ENCODE measurements at regions not wholly inside any gene's neighbourhood (a gene's known extent, or its start where the extent isn't known, plus 50 kb on each side); places are given as distances from the start of the nearest gene placed in this dataset.

DNA sequence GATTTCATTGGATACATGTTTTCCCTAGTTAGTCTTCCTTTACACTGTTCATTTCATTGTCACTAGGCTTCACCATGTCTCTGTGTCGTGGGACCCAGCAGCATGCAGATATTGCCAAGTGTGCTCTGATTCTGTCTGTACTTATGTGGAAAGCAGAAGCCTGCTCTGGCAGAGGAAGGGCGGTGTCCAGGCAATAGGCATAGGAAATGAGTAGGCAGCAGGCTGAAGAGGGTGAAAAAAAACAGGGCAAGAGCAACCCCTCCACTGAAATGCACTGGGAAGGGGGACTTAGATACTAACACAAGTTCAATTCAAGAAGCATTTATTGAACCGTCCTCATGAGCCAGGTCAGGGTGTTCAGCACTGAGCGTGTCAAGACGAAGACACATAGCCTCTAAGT lies 85.2 kb upstream of the VAV3 start:
- DNase-seq, result peak; percentile 85

DNA sequence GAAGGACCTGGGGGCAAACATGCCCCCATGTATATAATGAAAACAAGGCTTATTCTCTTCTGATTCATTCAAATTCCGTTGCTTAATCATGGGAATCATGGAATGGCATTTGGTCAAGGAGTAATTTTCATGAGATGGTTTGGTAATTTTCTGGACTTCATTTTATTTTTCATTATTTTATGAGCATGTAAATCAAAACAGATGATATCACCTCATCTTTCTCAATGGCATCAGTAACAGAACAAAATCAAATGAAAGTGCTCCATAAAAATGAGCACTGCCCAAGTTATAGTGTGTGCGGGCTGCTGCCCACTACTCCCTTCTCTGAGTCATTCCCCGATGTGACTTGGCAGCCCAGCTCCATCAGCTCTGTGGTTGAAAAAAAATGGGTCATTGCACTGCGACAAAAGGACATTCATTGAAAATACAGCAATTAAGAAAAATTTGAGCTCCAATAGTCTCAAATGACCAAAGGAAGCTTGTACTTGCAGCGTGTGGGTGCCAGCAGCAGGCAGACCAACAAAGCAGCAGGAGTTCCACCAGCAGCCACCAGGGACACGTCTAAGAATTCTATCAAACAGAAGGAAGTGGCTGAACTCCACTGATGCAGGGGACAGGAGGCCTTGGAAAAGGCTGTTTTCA lies 84.3 kb upstream of the VAV3 start:
- peak; percentile 81 for DNase-seq

DNA sequence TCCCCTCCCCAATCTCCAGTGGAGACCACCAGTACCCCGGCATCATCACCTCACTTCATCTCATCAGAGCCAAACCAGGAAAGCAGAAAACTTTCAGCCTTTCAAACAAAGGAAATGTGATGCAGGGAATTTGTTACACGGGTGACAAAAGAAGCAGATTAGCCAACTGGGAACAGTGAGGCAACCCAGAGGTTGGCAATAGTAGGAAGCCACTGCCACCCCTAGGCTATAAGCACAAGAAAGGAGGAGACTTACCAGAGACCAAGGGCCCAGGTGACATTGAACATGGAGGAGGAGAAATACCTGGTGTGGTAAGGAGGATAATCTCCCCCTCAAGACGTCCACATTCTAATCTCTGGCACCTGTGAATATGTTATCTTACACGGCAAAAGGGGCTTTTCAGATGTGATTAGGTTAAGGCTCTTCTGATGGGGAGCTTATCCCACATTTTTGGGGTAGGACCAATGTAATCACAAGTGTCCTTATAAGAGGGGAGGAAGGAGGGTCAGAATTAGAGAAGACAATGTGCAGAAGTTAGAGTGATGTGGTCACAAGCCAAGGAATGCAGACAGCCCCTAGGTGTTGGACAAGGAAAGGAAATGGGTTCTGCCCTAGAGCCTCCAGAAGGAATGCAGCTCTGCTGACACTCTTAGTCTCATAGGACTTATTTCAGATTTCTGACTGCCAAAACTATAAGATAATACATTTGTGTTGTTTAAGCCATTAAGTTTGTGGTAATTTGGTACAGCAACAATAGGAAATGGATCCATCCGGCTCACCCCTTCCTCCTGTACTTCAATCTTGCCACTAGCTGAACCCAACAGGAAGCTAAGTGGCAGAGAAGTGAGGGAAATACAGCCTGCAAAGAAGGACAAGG lies 83.6 kb upstream of the VAV3 start:
- peak; percentile 64 for DNase-seq

DNA sequence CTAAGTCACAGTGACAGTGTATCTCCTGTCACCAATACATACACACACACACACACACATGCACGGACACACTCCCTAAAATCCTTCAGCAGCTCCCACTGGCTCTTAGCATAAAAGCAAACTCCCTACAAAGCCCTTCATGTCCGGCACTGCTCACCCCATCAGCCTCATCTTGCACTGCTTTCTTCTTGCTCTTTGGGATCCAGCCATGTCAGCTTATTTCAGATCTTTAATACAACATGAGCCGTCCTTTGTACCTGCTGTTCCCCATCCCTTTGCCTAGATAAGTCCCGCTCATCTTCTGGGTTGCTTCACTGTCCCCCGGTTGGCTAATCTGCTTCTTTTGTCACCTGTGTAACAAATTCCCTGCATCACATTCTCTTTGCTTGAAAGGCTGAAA lies 82.1 kb upstream of the VAV3 start:
- DNase-seq, result no peak

DNA sequence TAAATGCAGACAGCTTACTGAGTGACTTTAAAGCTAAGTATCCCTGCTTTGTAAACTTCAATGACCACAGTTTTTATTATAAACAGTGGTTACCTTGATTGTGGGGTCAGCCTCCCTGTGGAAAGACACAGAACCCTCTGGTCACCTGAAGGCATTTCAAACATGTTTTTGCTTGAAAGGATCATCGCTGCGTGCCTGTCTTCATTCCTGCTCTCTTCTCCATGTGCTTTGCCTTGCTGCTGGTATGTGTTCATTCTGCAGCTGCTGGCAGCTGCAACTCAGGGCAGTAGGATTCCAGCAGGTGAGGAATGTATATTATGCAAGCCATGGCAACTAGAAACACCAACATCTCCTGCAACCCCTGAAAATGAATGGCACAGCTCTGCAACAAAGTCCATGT lies 81.0 kb upstream of the VAV3 start:
- DNase-seq, result no peak

DNA sequence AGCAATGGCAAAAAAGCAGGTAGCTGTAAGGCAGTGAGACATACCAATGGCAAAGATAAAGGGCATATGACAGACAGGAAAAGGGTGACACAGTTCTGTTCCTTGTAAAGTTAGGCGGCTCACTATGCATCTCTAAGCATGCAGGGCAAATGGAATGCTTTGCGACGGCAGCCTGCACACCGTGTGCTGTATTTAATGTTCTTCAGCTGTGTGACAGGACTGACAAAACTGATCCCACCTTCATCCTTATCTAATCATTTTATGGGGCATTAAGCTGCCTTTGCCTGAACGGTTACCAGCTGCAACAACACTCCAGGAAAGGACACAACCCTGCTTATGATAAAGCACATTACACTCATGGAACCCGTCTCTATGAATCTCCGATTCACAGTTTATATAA lies 80.5 kb upstream of the VAV3 start:
- no peak for DNase-seq

DNA sequence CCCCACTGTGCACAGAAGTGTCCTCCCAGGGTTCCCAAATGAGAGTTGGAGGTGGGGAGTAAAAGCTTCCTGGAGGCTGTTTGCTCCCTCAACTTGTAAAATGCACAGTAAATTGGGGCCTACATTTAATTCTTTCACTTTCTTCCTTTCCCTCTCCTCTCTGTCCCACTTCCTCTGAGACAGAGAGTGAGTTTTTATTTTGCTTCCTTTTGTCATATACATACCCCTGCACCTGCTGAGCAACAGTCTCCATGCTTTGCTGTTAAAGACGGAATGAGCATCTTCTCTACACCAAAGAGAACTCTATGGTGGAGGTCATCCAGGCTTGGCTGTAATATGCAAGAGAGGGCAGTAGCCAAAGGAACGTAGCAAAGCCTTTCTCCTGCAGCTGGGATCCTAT lies 79.3 kb upstream of the VAV3 start:
- DNase-seq, result no peak

DNA sequence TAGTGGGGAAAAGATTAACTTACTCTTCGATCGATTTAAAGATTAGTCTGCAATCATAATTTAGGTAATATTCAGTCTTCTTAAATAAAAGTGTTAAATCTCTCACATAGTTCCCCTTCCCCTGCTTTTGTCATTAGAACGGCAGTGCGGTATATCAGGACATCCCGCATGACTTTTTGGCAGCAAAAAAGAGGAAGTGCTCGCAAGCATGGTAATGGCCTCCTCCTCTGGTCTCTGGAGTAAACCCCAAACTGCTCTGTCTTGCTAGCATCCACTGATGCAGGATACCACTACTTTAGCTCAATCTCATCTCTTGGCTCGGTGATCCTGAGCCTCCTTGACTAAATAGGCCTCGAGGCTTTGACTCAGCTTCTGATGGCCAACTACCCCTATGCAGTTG lies 78.7 kb upstream of the VAV3 start:
- peak; percentile 69 for DNase-seq

DNA sequence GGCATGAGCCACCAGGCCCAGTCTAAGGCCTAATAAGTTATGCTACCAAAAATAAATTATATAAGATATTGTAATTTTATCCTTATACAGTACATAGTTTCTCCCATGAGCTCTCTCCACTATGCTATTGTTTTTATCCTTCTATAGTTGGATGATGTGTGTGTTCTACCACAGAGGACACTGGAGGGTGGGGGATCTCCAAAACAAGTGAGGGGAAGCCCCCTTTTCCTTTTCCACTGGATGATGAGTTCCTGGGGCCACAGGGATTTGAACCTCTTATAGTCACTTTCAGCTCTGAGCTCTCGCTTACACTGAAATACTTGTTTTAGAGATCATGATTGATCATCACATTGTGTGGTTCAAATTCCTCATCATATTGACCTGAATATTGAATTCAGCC lies 77.6 kb upstream of the VAV3 start:
- peak; percentile 17 for DNase-seq

DNA sequence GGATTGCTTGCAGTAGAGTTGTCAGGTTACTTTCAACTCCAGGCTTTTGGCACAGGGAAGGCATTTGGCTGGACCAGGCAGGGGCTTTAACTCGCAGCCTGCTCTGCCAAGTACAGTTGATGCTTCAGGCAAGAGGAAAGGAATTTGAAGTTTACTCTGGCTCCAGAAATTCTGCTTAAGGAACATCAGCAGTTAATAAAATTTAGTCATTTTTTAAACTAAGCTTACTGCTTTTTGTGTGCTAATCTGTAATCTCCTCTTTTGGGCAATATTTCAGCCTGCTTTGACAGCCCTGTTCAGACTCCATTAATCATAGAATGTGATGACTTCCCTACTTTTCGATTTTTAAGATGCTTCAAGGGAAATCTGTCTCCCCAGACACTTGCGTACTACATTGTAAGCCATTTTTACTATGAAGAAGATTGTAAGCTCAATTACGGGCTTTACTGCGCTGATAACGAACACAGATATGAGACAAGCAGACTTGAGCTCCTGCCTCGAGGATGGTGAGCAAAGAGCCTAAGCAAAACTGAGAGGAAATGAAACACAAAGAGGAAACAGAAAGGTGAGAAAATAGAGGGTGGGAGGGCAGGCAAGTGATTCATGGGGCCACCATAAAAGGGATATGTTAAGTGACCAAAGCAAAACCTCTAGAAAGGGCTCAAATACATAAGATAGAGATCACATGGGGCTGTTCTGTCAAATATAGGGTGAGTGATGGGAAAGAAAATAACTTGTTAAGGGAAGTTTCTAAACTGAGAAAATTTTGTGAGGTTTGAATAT lies 76.6 kb upstream of the VAV3 start:
- DNase-seq, result peak; percentile 88

DNA sequence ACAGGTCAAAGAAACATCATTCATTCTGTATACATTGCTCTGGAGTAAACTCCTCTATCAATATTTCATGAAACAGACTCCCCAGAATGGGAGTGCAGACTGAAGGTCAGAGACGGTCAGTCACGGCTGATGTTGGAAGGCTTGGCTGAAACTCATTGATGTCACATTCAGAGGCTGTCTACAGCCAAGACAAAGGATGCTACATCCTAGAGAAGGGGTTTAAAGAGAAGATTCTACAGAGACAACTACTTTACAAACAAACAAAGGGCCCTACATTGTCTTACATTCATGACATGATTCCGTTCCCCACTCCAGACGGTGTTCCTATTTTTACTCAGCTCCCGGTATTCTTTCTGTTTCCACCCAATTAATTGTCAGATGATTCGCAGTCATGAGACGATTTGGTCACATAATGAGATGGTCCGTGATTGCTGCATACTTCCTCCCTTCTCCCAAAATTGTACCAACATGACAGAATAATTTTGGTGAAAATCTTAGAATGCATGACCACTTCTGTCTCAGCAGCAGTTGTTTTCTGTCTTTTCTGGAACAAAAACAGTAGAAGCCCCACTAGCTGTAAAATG lies 73.8 kb upstream of the VAV3 start:
- DNase-seq, result peak; percentile 92

DNA sequence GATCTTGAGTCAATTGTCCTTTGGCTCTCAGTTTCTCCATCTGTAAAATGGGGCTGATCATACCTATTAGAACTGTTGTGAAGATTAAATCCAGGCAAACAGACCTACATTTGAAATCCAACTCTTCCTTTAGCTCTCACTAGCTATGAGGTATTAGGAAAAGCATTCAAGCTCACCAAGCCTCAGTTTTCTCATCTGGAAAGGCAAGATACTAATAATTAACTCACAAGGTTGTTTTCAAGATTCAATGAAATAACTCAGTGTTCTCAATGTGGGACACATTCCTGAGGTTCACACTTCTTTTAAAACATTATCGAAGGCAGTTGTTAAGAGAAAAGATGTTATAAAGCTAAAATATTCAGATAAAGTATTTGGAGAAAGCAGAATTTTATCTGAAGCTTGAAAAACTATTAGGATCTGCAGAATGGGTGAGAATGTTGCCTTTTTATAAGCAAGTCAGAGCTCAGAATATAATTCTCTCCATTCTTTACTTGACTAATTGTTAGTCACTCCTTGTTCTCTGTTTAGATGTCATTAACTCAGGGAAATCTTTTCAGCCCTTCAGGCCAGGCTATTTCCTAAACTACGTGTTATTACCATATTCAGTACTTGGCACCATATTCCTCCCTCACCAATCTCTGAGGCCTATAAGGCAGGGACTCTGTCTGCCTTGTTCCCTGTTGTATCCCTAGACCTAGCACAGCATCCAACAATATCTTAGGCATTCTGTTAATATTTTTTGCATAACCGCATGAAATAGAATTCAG lies 72.0 kb upstream of the VAV3 start:
- no peak for DNase-seq

DNA sequence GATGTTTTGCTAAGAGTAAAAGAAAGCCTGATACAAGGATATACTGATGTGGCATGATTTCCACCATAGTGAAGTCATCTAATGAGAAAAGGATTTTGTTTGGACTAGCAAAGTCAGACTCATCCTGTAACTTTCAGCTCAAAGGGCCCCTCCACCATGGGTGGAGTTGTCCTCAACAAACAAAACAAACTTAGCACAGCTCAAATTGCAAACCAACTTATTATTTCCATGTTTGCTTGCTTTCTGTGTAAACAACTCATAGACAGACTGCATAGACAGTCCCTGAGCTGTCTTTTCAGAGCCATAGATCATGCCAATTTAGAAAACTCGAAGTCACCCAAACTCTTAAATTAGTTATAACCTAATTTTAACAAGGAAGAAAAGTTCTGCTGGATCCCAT lies 69.4 kb upstream of the VAV3 start:
- DNase-seq, result no peak

DNA sequence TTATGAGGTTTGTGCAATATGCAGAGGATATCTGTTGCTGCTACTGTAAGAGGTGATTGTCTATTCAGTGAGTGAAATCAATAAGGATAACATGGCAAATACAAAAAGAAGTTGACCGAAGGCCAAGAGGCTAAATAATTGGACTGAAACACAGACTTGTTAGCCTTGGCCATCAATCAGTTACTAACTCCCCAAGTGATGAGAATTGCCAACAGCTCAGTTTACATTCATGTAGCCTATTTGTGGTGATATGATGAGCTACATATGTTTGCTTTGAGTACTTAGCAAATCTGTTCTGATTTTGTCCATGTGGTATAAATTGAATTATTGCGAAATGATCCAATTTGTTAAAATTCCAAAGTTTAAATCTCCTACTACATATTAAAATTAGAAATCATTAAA lies 68.6 kb upstream of the VAV3 start:
- DNase-seq, result no peak

DNA sequence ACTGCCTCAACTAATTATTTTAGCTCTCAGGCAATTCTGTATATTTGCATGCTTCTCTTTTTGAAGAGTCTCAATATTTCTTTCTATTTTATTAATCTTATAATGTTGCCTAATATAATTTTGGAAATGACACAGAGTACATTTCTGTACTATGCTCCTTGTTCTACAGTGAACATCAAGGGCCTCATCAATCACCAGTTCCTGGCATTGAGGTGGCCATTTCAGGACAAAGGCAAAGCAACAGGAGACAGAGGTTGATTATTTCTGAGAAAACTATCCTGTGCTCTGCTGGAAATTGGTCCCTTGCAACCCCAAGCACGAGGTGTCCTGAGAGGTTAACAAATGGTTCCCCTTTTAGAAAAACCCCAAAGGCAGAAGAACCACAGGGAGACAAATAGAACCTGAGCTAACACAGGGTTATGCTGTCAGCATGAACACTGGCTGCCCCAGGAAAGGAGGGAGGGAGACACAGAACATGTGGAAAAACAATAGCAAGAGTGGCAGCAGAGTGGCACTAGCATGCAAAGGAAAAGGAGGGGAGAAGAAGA lies 63.9 kb upstream of the VAV3 start:
- peak; percentile 60 for DNase-seq

DNA sequence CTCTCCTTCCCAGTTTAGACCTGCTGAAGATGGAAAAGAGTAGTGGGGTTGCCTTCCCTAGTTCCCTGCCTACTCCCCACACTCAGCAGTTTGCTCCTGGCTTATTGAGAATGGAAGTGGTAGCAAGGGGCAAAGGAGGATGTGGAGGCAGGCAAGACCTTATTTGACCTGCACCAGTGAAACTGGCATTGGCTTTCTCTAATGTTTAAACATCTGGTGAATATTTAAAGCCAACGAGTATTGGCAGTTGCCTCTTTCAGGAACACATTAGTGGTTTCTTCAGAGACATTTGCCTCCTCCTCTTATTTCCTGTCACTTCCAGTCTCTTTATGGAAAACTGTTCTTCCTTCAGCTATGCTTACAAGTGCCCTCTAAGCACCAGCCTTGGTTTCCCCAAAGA lies 62.4 kb upstream of the VAV3 start:
- DNase-seq, result no peak

DNA sequence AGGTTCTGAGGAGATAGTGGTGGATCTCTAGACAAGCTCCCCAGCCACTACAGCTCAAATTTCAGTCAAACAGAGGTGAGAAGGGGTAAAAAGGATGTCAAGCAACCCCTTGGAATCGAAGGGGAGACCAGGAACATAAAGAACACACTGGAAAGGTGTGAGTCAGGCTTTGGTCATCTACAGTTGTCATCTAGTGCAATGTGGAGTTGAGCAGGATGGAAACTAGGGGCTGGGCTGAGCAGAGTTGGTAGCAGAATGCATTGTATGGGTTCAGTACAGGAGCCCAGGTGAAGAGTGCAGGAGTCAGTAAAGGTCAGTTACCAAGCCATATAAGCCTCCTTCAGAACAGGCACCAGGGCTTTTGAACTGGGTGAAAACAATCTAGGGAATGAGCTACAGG lies 52.7 kb upstream of the VAV3 start:
- no peak for DNase-seq

DNA sequence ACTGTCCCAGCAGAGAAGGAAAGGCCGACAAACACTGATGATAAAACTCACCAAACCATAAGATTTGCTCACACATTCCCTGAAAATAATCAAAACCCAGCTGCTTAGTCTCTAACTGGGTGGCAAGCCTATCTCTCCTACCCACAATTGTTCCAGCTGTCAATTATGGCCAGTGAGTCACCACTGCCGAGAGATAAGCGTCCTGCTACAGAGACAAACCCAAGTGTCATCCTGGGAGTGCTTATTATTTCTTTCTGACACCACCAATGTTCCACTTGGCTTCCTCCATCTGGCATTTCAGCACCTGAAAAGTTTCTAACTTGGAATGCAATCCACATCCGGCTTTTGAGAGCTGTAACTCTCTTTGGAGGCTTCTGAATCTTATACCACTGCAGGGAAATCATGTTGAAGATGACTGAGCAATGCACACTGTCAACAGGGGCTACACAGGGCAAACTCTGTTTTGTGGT lies 51.5 kb upstream of the VAV3 start:
- DNase-seq, result no peak

Measured in inflammatory macrophage treated with lipopolysaccharide for 4 hours (primary cell).